GM21786 (cell line): ENCODE measurements at regions not wholly inside any gene's neighbourhood (a gene's known extent, or its start where the extent isn't known, plus 50 kb on each side); places are given as distances from the start of the nearest gene placed in this dataset.
"Not testable (repeated sequence)": the region's sequence is repeated elsewhere in the genome, so short reads cannot be mapped to it uniquely, and the experiment has no call there.

Experiments
- ATAC-seq: cut with Tn5 transposase; IDR thresholded peaks from one replicate; pipeline ENCODE4 v1.9.1; 2021; ENCODE audit not compliant: unreplicated experiment

- peak; percentile 89 for ATAC-seq
These were observed 70.0 kb upstream of the HGF start for GRCh38 chr7:81839708-81840369.

GRCh38 chr7:81833401-81833800 is 63.6 kb upstream of the HGF start:
- ATAC-seq: no peak

GRCh38 chr7:81831883-81832282 is 62.0 kb upstream of the HGF start:
- no peak for ATAC-seq

GRCh38 chr7:81829511-81829910 is 59.7 kb upstream of the HGF start:
- ATAC-seq: not testable (repeated sequence)

GRCh38 chr7:81822811-81823210 is 53.0 kb upstream of the HGF start:
- no peak for ATAC-seq

DNA sequence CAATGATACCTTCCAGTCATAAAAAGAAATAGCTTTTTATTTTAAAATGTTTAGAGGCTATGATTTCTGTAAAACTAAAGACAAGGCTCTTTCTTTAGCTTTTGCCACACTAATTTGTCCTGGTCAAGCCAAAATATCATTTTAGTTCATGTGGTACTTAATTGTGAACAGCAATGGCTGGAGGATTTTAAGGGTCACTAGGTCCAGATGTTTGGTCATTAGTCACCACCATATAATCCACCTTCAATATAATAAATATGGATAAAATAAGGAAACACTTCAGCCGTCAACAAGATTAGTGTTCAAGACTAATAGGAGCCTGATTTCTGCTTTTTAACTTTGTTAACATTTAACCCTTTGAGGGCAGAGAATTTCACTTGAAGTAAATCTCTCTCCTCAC is 50.0 kb upstream of the HGF start:
- no peak for ATAC-seq
